DMS79 (cell line): ENCODE measurements at regions not wholly inside any gene's neighbourhood (a gene's known extent, or its start where the extent isn't known, plus 50 kb on each side); places are given as distances from the start of the nearest gene placed in this dataset.

Experiments used
- DNase-seq: peaks from one replicate; lab custom pipeline; 2025; lab: John Stamatoyannopoulos, UW

DNA sequence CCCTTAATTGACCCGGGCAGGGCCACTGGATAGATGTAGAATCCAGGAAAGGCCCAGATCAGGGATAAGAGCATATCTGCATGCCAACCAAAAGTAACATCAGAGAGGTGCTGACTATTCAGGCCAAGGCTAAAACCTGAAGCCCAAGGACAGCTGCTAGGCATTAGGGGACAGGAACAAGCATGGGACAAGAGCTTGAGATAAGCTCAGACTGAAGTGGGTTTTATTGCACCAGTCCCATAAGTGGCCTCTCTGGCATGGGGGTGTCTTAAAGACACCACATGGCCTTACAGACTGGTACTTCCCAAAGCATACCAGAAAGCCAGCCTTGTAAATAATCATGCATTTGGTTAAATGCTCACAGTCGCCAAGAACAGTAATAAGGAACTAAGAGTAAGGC lies 376.1 kb downstream of the FBXW7 start:
- no peak for DNase-seq

DNA sequence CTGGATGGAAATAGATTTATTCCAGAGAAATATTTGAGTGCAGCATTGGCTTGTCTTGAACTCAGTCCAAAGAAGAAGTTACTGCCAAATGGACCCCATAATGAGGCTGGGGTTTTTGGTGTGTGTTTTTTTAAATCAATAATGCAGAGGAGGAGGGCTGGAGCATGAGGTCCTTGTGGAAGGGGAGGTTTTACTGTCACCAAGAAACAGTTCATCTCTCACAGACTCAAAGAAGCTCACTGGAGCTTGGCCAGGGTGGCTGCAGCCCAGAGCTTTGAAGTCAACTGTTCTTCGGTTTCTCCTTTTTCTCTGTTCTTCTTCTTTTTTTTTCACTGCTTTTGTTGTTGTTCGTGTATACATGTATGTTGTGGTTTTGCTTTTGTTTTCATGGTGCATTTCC lies 377.7 kb downstream of the FBXW7 start:
- no peak for DNase-seq

DNA sequence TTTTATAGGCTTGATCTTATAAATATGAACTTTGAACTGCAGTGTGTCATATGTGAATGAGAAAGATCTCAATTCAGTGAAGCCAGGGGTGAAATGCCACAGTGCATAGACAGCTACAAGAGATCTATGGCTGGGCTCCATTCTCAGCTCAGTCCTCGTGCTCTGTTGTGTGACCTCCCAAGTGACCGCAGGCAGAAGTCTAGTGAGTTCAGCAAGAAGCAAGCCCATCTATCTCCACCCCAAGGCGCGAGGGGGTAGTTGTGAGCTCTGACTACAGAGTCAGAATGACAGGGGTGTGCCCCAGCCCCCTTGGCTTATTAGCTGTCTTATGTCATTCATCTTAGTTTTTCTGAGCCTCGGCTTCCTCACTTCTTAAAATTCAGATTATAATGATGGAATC lies 378.3 kb downstream of the FBXW7 start:
- DNase-seq = no peak

GRCh38 chr4:152156442-152156841 lies 379.4 kb downstream of the FBXW7 start:
- no peak for DNase-seq

DNA sequence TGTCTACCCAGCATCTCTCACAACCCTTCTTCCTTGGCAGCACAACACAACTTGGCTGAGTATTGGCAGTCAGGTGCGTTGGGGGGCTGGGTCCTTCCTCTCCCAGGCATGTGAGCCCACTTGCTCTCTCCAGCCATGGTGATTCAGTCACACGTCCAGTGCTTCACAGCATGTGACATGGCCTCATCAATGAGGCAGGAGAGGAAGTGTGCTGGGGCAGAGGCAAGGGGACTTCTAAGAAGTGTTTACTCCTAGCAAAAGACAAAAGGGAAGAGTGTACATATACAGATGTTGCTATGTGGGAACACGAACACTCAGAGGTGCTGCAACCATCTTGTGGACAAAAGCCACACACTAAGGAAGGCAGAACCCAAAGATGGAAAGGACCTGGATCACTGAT lies 380.8 kb downstream of the FBXW7 start:
- no peak for DNase-seq

DNA sequence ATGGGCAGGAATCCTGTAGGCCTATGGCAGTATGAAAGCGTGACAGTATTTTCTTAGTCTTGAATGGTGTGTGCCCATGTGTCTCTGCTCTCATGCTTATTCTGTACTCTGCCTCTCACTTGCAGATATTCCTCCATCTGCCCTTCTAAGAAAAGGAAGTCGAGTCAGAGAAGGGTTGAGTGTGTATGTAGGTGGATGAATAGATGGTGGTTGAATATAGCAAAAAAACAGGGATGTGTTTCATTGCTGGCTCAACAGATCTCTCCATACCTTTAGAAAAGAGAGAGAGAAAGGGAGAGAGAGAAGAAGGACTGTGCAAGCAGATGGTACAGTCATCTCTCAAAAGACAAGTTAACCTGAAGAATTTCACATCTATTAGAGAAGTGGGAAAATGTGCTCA lies 381.5 kb downstream of the FBXW7 start:
- DNase-seq = no peak

DNA sequence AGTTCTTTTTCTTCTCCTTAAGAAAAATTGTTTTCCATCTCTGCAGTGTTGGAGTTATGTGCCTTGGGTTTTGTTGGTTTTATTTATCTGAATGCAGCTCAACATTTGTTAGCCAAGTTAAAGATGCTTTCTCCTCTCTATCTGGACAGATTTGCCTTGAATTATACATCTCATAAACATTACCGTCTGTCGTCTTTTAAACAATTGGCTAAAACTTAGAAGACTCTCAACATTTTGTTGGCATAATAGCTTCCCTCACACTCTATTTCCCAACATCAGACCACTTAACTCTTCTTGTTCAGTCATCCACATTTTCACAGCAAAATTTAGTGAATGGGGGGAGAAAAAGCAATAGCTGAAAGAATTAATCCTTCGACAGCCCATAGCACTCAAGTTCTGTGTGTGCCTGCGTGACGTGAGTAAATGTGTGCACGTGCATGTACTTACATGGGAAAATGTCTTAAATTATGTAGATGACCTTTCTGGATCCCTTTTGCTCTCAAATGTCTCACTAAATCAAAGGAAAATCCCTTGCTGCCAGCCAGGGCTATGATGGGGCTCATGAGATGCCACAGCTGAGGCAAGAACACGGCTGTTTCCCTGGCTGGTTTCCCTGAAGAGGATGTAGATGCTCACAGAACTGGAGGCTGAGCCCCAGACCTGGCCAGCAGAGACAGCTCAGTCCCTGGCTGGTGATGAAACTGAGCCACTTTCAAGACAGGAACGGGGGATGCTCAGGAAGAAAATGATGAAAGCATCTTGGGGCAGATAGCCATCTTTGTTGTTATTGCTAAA lies 382.2 kb downstream of the FBXW7 start:
- no peak for DNase-seq

DNA sequence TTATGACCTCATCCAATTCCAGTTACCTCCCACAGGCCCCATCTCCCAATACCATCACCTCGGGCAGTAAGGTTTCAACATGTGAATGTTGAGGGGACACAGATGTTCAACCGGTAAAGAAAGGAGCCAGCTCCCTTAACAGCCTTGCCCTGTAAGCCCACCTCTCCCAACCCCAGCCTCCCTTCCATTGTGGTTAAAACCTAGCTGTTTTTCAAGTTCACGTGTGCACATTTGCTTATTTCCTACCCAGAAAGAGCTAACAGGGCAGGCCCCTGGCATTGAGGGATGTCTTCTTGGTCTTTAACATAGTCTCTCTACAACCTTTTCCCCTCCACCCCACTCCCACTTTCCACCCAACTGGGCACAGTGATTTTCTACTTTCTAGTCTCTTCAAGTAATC lies 385.7 kb downstream of the FBXW7 start:
- no peak for DNase-seq

DNA sequence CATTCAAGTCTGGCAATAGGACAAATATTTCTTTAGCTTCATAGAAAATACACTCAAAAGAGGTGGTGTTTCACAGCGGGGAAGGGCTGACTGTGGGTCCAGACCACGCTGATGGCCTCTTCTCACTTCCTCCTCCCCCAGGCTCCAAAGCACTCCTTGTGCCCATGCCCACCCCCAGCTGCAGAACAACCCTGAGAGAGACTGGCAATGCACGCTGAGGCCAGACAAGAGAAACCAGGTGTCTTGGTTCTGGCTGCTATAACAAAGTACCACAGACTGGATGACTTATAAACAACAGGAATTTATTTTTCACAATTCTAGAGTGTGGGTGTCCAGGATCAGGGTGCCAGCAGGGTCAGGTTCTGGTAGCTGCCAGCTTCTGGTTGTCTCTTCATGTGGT lies 386.1 kb downstream of the FBXW7 start:
- no peak for DNase-seq

DNA sequence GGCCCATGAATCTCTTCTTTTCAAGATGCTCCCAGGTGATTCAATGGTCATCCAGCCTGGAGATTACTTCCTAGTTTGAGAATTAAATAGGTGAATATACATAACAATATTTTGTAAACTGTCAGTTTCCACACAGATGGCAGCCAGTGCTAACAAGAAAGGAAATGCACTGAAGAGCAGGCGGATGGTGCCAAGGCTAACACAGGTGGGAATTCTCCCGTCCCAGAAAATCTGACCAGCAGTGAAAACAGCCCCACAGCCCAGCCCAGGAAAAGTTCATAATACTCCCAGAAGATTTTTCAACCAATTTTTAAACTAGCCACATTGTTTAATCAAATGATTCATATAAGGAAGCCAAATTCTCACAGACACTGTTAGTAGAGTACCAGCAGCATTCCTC lies 387.2 kb upstream of the GATB start:
- no peak for DNase-seq

- DNase-seq = no peak
These were observed 385.4 kb upstream of the GATB start for GRCh38 chr4:152146244-152146643.

DNA sequence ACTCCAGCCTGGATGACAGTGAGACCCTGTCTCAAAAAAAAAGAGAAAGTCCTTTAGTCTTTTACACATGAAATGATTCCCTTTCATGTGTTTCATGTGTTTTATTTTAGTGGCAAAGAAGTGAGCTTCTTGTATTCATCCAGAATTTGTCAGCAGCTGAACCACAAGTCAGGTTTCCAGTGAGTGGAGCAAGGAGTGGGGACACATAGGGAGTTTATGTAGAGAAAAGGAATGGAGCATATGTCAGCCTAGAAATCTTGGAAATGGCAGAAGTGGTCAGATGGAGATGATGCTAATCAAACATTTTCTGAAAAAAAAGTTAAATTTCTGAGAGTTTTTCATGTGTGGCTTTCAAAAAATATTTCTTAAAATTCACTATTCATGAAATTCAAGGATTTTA lies 383.0 kb upstream of the GATB start:
- DNase-seq = no peak

DNA sequence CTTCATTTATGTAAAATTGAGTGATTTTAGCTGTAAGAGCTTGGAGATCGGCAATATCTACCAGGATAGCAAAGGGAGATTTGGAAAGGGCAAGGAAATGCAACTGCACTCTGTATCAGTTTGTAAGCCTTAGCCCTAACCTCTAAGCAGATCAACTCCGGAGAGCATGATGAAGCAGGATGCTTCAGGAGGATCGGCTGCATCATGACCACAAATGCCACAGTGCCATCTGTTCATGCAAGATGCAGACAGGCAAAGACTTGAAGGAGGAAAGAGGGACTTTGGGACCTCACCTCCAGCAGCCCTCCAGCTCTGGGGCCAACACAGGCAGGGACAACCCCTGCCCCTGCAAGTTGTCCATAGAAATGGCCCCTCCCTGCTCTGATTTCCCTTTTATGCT lies 377.6 kb upstream of the GATB start:
- no peak for DNase-seq

DNA sequence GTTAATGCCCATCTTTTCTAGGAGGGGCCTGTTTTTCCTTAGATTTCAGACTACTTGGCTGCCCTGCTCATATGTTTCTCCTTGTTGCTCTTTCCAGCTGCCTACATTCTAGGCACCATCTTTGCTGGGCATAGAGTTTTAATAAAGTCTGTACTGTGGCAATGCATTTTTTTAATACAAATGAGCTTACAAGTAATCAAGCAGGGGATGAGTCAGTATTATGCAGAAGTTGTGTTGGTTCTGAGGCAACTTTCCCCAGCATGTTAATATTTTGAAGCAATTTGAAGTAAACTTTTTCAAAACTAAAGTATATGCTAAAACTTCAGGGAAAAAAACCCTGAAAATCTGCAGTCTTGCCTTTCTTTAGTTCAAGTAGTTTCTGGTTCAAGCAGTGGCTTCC lies 372.0 kb upstream of the GATB start:
- DNase-seq = no peak

DNA sequence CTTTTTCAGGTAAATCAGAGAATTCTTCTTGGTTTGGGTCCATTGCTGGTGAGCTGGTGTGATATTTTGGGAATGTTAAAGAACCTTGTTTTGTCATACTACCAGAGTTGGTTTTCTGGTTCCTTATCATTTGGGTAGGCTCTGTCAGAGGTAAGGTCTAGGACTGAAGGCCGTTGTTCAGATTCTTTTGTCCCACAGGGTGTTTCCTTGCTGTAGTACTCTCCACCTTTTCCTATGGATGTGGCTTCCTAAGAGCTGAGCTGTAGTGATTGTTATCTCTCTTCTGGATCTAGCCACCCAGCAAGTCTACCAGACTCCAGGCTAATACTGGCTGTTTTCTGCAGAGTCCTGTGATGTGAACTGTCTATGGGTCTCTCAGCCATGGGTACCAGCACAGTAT lies 367.5 kb upstream of the GATB start:
- no peak for DNase-seq

DNA sequence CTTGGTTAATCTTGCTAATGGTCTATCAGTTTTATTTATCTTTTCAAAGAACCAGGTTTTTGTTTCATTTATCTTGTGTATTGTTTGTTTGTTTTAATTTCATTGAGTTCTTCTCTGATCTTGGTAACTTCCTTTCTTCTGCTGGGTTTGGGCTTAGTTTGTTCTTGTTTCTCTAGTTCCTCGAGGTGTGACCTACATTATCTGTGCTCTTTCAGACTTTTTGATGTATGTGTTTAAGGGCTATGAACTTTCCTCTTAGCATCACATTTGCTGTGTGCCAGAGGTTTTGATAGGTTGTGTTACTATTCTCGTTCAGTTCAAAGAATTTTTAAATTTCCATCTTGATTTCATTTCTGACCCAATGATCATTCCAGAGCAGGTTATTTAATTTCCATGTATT lies 365.4 kb upstream of the GATB start:
- DNase-seq = no peak

- no peak for DNase-seq
These were observed 358.2 kb upstream of the GATB start for GRCh38 chr4:152118819-152119553.

GRCh38 chr4:152117933-152118507 lies 357.2 kb upstream of the GATB start:
- DNase-seq = no peak

GRCh38 chr4:152117520-152117919 lies 356.7 kb upstream of the GATB start:
- no peak for DNase-seq

GRCh38 chr4:152117054-152117453 lies 356.2 kb upstream of the GATB start:
- DNase-seq = no peak

- no peak for DNase-seq
These were observed 355.0 kb upstream of the GATB start for GRCh38 chr4:152115794-152116193.

DNA sequence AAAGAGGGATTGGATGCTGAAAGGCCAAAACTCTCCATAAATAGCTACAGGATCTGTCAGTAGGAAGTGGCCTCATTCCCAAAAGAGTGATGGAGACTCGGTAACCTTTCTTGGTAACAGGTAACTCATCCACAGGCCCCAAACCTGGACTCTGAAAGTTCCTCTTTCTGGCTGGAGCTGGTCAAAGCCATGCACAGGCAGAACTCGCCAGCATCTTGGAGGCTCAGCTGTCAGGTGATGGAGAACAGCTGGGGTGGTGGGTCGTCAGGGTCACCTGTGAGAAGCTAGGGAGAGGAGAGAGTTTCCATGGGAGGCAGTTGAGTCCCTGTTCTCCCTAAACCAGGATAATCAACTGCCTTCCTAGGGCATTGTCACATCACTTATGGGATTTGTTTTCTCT lies 354.3 kb upstream of the GATB start:
- DNase-seq = no peak

- no peak for DNase-seq
These were observed 353.8 kb upstream of the GATB start for GRCh38 chr4:152114562-152114961.
